ENCODE measurements at regions not wholly inside any gene's neighbourhood (a gene's known extent, or its start where the extent isn't known, plus 50 kb on each side); places are given as distances from the start of the nearest gene placed in this dataset.
"Not testable (repeated sequence)": the region's sequence is repeated elsewhere in the genome, so short reads cannot be mapped to it uniquely, and the experiment has no call there.

GRCh38 chr12:127981875-127982274 lies 285.1 kb upstream of the TMEM132C start:
- TF ChIP-seq ZMAT4 (CRISPR knock-in tag; IDR thresholded peaks at IDR 0.05) (no peak), E2F1 (CRISPR knock-in tag; IDR thresholded peaks at IDR 0.05) (no peak)
- no peak for ATAC-seq
- no peak for DNase-seq (ENCODE audit: low spot score)
- CTCF ChIA-PET = no interaction called here
- peaks cover 16% of the 10 kb centered on the region for H3K27me3 Mint-ChIP-seq (ENCODE audit: low read depth)
- H3K36me3 Mint-ChIP-seq = peaks cover 80% of the 10 kb centered on the region
- POLR2A ChIA-PET = no interaction called here
- peaks cover 79% of the 10 kb centered on the region for H3K9me3 Mint-ChIP-seq
- H3K4me1 Mint-ChIP-seq = no peaks in the 10 kb centered on the region
- no peak overlapping the region for H3K4me3 Mint-ChIP-seq
- H3K27ac Mint-ChIP-seq = no peak overlapping the region

- CTCF ChIA-PET; ATAC-seq; POLR2A ChIA-PET; H3K27ac Mint-ChIP-seq; DNase-seq (ENCODE audit: low spot score); H3K4me3 Mint-ChIP-seq; H3K4me1 Mint-ChIP-seq: not testable (repeated sequence)
- Mint-ChIP-seq H3K27me3 (ENCODE audit: low read depth) (peaks cover 19% of the 10 kb centered on the region), H3K36me3 (peaks cover 80% of the 10 kb centered on the region), H3K9me3 (peaks cover 82% of the 10 kb centered on the region)
Observed at GRCh38 chr12:127983213-127983791, 283.7 kb upstream of the TMEM132C start.

GRCh38 chr12:127984386-127985055 lies 282.4 kb upstream of the TMEM132C start:
- no peak overlapping the region for H3K27ac Mint-ChIP-seq
- H3K36me3 Mint-ChIP-seq = peaks cover 78% of the 10 kb centered on the region
- no peak for TF ChIP-seq SMAD4 (CRISPR knock-in tag; IDR thresholded peaks at IDR 0.05)
- TF ChIP-seq TEAD1 (CRISPR knock-in tag; IDR thresholded peaks at IDR 0.05) = no peak
- TF ChIP-seq ZNF263 (CRISPR knock-in tag; IDR thresholded peaks at IDR 0.05; ENCODE audit: low read depth) = no peak
- TF ChIP-seq CREM (CRISPR knock-in tag; IDR thresholded peaks at IDR 0.05) = no peak
- no peak for TF ChIP-seq NFE2L1 (CRISPR knock-in tag; IDR thresholded peaks at IDR 0.05)
- TF ChIP-seq FOXP4 (CRISPR knock-in tag; IDR thresholded peaks at IDR 0.05) = no peak
- TF ChIP-seq FOXJ3 (CRISPR knock-in tag; IDR thresholded peaks at IDR 0.05; ENCODE audit: borderline replicate concordance) = no peak
- TF ChIP-seq ZNF138 (CRISPR knock-in tag; conservative IDR thresholded peaks at IDR 0.05) = no peak
- POLR2A ChIA-PET = no interaction called here
- H3K9me3 Mint-ChIP-seq = peaks cover 78% of the 10 kb centered on the region
- peaks cover 19% of the 10 kb centered on the region for H3K27me3 Mint-ChIP-seq (ENCODE audit: low read depth)
- DNase-seq (ENCODE audit: low spot score) (no peak), ATAC-seq (no peak)
- no peaks in the 10 kb centered on the region for H3K4me1 Mint-ChIP-seq
- CTCF ChIA-PET = no interaction called here
- H3K4me3 Mint-ChIP-seq = no peak overlapping the region

GRCh38 chr12:127987199-127987901 lies 279.6 kb upstream of the TMEM132C start:
- POLR2A ChIA-PET = no interaction called here

More at GRCh38 chr12:127987199-127987901, 279.6 kb upstream of the TMEM132C start:
- H3K27ac Mint-ChIP-seq = no peak overlapping the region
- H3K9me3 Mint-ChIP-seq = peaks cover 76% of the 10 kb centered on the region
- TF ChIP-seq USF2 (CRISPR knock-in tag; IDR thresholded peaks at IDR 0.05) = no peak
- no peak for TF ChIP-seq OVOL2 (CRISPR knock-in tag; IDR thresholded peaks at IDR 0.05; ENCODE audit: borderline replicate concordance)
- no peak for TF ChIP-seq E2F1 (CRISPR knock-in tag; IDR thresholded peaks at IDR 0.05)
- no peak for TF ChIP-seq PRDM15 (CRISPR knock-in tag; IDR thresholded peaks at IDR 0.05)
- no peak for TF ChIP-seq FOXJ3 (CRISPR knock-in tag; IDR thresholded peaks at IDR 0.05; ENCODE audit: borderline replicate concordance)
- peaks cover 16% of the 10 kb centered on the region for H3K27me3 Mint-ChIP-seq (ENCODE audit: low read depth)
- CTCF ChIA-PET = no interaction called here
- H3K4me3 Mint-ChIP-seq = no peak overlapping the region
- peaks cover 74% of the 10 kb centered on the region for H3K36me3 Mint-ChIP-seq
- ATAC-seq = no peak
- H3K4me1 Mint-ChIP-seq = no peaks in the 10 kb centered on the region
- no peak for DNase-seq (ENCODE audit: low spot score)
